ENCODE measurements at regions not wholly inside any gene's neighbourhood (a gene's known extent, or its start where the extent isn't known, plus 50 kb on each side); places are given as distances from the start of the nearest gene placed in this dataset.

DNA sequence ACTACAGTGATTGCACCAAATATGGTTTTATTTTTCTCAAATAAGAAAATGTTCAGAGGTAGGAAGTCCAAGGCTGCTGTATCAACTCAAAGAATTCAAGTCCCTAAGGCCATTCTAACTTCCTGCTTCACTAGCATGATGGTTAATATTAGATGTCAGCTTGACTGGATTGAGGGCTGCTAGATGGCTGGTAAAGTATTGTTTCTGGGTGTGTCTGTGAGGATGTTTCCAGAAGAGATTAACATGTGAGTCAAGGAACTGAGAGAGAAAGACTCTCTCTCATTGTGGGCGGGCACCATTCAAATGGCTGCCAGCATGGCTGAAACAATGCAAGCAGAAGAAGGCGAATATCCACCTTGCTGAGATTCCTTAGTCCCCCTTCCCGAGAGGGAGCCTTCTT is 77.4 kb upstream of the NRBF2 start:
- no peak for TF ChIP-seq CTCF (IDR thresholded peaks at IDR 0.05; ENCODE audit: low read length)
- TF ChIP-seq EZH2 (IDR thresholded peaks at IDR 0.05; ENCODE audit: borderline replicate concordance, low read length): no peak

Measured in OCI-LY1 (cell line).